ENCODE measurements at regions not wholly inside any gene's neighbourhood (a gene's known extent, or its start where the extent isn't known, plus 50 kb on each side); places are given as distances from the start of the nearest gene placed in this dataset.

GRCh38 chr14:59096303-59096702 lies 92.2 kb upstream of the DAAM1 start:
- WGBS, 3 donors, result 25 to 56% (median 31%) methylated on average over 2 of the region's 2 CpGs
- DNase-seq, result no peak
- H3K36me3 ChIP-seq, result no peaks in the 10 kb centered on the region
- TF ChIP-seq EP300 (IDR thresholded peaks at IDR 0.05) (no peak), POLR2A (IDR thresholded peaks at IDR 0.05) (no peak)
- TF ChIP-seq, protein P1, sequence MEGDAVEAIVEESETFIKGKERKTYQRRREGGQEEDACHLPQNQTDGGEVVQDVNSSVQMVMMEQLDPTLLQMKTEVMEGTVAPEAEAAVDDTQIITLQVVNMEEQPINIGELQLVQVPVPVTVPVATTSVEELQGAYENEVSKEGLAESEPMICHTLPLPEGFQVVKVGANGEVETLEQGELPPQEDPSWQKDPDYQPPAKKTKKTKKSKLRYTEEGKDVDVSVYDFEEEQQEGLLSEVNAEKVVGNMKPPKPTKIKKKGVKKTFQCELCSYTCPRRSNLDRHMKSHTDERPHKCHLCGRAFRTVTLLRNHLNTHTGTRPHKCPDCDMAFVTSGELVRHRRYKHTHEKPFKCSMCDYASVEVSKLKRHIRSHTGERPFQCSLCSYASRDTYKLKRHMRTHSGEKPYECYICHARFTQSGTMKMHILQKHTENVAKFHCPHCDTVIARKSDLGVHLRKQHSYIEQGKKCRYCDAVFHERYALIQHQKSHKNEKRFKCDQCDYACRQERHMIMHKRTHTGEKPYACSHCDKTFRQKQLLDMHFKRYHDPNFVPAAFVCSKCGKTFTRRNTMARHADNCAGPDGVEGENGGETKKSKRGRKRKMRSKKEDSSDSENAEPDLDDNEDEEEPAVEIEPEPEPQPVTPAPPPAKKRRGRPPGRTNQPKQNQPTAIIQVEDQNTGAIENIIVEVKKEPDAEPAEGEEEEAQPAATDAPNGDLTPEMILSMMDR (IDR thresholded peaks at IDR 0.05), result no peak
- H3K4me3 ChIP-seq, result no peak overlapping the region
- H3K27me3 ChIP-seq, result no peaks in the 10 kb centered on the region
- H3K9me3 ChIP-seq, result no peaks in the 10 kb centered on the region
- no peak overlapping the region for H3K27ac ChIP-seq
- H3K4me1 ChIP-seq (ENCODE audit: insufficient read depth), result no peaks in the 10 kb centered on the region
- intact Hi-C loops (cut with DNase I), result loop anchor here in 1 of 4 donors (5.0 kb wide), 1 partner anchor 1919 kb away; no protein-coding TSS in a partner anchor

DNA sequence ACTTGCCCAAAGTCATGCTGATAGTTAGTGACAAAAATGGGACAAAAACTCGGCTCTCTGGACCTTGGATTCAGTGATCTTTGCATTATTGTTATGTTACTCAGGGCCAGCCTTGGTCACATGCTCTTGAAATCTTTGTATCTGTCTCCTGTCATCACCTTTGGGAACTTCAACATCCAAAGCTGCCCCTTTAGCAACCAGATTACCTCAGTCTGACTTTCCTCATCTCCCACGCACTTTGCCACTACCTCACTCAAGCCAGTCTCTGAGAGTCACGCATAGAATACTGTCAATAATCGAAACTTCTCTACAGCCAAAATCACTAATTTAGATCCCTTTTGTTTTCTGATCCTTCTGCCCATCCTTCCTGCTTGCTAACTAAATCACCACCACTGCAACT lies 90.8 kb upstream of the DAAM1 start:
- H3K9me3 ChIP-seq, result no peaks in the 10 kb centered on the region
- intact Hi-C loops (cut with DNase I), result loop anchor here in 1 of 4 donors (5.0 kb wide), 1 partner anchor 1920 kb away; no protein-coding TSS in a partner anchor
- H3K27ac ChIP-seq, result no peak overlapping the region
- no peaks in the 10 kb centered on the region for H3K4me1 ChIP-seq (ENCODE audit: insufficient read depth)
- H3K36me3 ChIP-seq, result no peaks in the 10 kb centered on the region
- H3K27me3 ChIP-seq, result no peaks in the 10 kb centered on the region
- no peak overlapping the region for H3K4me3 ChIP-seq
- TF ChIP-seq EP300 (IDR thresholded peaks at IDR 0.05), result no peak
- no peak for DNase-seq
- 86 to 91% (median 89%) methylated on average over 4 of the region's 4 CpGs for WGBS, 3 donors

DNA sequence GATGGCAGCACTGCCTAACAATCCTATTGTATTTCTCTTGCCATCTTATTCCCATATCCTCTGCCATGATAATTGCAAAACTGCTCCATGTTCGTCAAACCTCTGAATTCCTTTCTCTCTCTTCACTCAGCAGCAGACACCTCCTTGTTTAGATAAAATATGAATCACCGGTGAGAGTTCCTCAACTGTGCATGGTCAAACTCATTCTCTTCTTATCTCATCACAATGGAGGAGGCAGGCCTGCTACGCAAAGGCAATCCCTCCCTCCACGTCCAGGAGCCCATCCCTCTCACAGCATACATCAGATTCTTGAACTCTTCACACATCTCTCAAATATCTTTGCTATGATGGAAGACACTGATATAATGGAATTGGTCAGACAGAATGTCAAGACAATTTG lies 90.1 kb upstream of the DAAM1 start:
- TF ChIP-seq, protein P1 (IDR thresholded peaks at IDR 0.05), result no peak
- no peak for TF ChIP-seq EP300 (IDR thresholded peaks at IDR 0.05)
- no peak for TF ChIP-seq POLR2A (IDR thresholded peaks at IDR 0.05)
- no peak for DNase-seq
- WGBS, 3 donors, result 64 to 74% (median 73%) methylated on average over 4 of the region's 4 CpGs
- H3K4me1 ChIP-seq (ENCODE audit: insufficient read depth), result no peaks in the 10 kb centered on the region
- no peak overlapping the region for H3K4me3 ChIP-seq
- no peaks in the 10 kb centered on the region for H3K27me3 ChIP-seq
- no peaks in the 10 kb centered on the region for H3K36me3 ChIP-seq
- intact Hi-C loops (cut with DNase I), result loop anchor here in 1 of 4 donors (5.0 kb wide), 1 partner anchor 1921 kb away; no protein-coding TSS in a partner anchor
- no peaks in the 10 kb centered on the region for H3K9me3 ChIP-seq
- no peak overlapping the region for H3K27ac ChIP-seq

- TF ChIP-seq, protein P1 (IDR thresholded peaks at IDR 0.05), result no peak
- TF ChIP-seq POLR2A (IDR thresholded peaks at IDR 0.05), result no peak
- TF ChIP-seq EP300 (IDR thresholded peaks at IDR 0.05), result no peak
- intact Hi-C loops (cut with DNase I), result no loop called here
These were observed 88.3 kb upstream of the DAAM1 start for GRCh38 chr14:59100205-59100604.

GRCh38 chr14:59101476-59101875 lies 87.0 kb upstream of the DAAM1 start:
- TF ChIP-seq EP300 (IDR thresholded peaks at IDR 0.05) (no peak), POLR2A (IDR thresholded peaks at IDR 0.05) (no peak)
- TF ChIP-seq, protein P1 (IDR thresholded peaks at IDR 0.05), result no peak

More at GRCh38 chr14:59100205-59100604, 88.3 kb upstream of the DAAM1 start:
- H3K27me3 ChIP-seq, result no peaks in the 10 kb centered on the region
- no peak overlapping the region for H3K4me3 ChIP-seq
- H3K36me3 ChIP-seq, result no peaks in the 10 kb centered on the region
- no peaks in the 10 kb centered on the region for H3K4me1 ChIP-seq (ENCODE audit: insufficient read depth)
- no peaks in the 10 kb centered on the region for H3K9me3 ChIP-seq
- H3K27ac ChIP-seq, result no peak overlapping the region
- DNase-seq, result no peak
- 70 to 91% (median 87%) methylated on average over 4 of the region's 4 CpGs for WGBS, 3 donors

More at GRCh38 chr14:59101476-59101875, 87.0 kb upstream of the DAAM1 start:
- H3K27ac ChIP-seq, result no peak overlapping the region
- no peak for DNase-seq
- no peaks in the 10 kb centered on the region for H3K27me3 ChIP-seq
- H3K9me3 ChIP-seq, result no peaks in the 10 kb centered on the region
- intact Hi-C loops (cut with DNase I), result no loop called here
- no peaks in the 10 kb centered on the region for H3K36me3 ChIP-seq
- no peaks in the 10 kb centered on the region for H3K4me1 ChIP-seq (ENCODE audit: insufficient read depth)
- no peak overlapping the region for H3K4me3 ChIP-seq
